ENCODE measurements at regions not wholly inside any gene's neighbourhood (a gene's known extent, or its start where the extent isn't known, plus 50 kb on each side); places are given as distances from the start of the nearest gene placed in this dataset.

- TF ChIP-seq CTCF (IDR thresholded peaks at IDR 0.05) (no peak), POLR2A (IDR thresholded peaks at IDR 0.05) (no peak), POLR2AphosphoS5 (IDR thresholded peaks at IDR 0.05) (no peak)
These were observed 419.2 kb downstream of the SLITRK6 start for GRCh38 chr13:85379991-85380390.

All from breast epithelium (tissue), 3 donors.